ENCODE measurements at regions not wholly inside any gene's neighbourhood (a gene's known extent, or its start where the extent isn't known, plus 50 kb on each side); places are given as distances from the start of the nearest gene placed in this dataset.
"Not testable (repeated sequence)": the region's sequence is repeated elsewhere in the genome, so short reads cannot be mapped to it uniquely, and the experiment has no call there.

- not testable (repeated sequence) for DNase-seq (ENCODE audit: low read depth)
Measured at GRCh38 chr1:228611707-228612106, 123.6 kb upstream of the RHOU start.

GRCh38 chr1:228622002-228622716, 113.1 kb upstream of the RHOU start:
- not testable (repeated sequence) for DNase-seq (ENCODE audit: low read depth)

GRCh38 chr1:228626481-228626880, 108.8 kb upstream of the RHOU start:
- not testable (repeated sequence) for DNase-seq (ENCODE audit: low read depth)

GRCh38 chr1:228632858-228633257, 102.4 kb upstream of the RHOU start:
- DNase-seq (ENCODE audit: low read depth), result not testable (repeated sequence)

- not testable (repeated sequence) for DNase-seq (ENCODE audit: low read depth)
Measured at GRCh38 chr1:228635304-228635703, 100.0 kb upstream of the RHOU start.

- not testable (repeated sequence) for DNase-seq (ENCODE audit: low read depth)
Measured at GRCh38 chr1:228637529-228637928, 97.8 kb upstream of the RHOU start.

GRCh38 chr1:228646717-228647522, 88.4 kb upstream of the RHOU start:
- no peak for DNase-seq (ENCODE audit: low read depth)

- DNase-seq (ENCODE audit: low read depth), result no peak
Measured at GRCh38 chr1:228647523-228648444, 87.5 kb upstream of the RHOU start.

- DNase-seq (ENCODE audit: low read depth), result no peak
Measured at GRCh38 chr1:228648647-228649383, 86.5 kb upstream of the RHOU start.

- DNase-seq (ENCODE audit: low read depth), result no peak
Measured at GRCh38 chr1:228650141-228650540, 85.1 kb upstream of the RHOU start.

- DNase-seq (ENCODE audit: low read depth), result no peak
Measured at GRCh38 chr1:228650946-228651345, 84.3 kb upstream of the RHOU start.

GRCh38 chr1:228652116-228652515, 83.2 kb upstream of the RHOU start:
- no peak for DNase-seq (ENCODE audit: low read depth)

GRCh38 chr1:228653057-228653456, 82.2 kb upstream of the RHOU start:
- DNase-seq (ENCODE audit: low read depth), result not testable (repeated sequence)

- no peak for DNase-seq (ENCODE audit: low read depth)
Measured at GRCh38 chr1:228653748-228654147, 81.5 kb upstream of the RHOU start.

- no peak for DNase-seq (ENCODE audit: low read depth)
Measured at GRCh38 chr1:228655796-228656394, 79.4 kb upstream of the RHOU start.

GRCh38 chr1:228662007-228662689, 73.1 kb upstream of the RHOU start:
- not testable (repeated sequence) for DNase-seq (ENCODE audit: low read depth)

- DNase-seq (ENCODE audit: low read depth), result peak; percentile 67
Measured at GRCh38 chr1:228664399-228664914, 70.8 kb upstream of the RHOU start.

GRCh38 chr1:228666686-228667623, 68.3 kb upstream of the RHOU start:
- DNase-seq (ENCODE audit: low read depth), result no peak

Measured in stimulated activated CD8-positive, alpha-beta memory T cell treated with anti-CD3 and anti-CD28 coated beads, Interleukin-7, amount 100 ng/mL, for 24 hours (primary cell).